Caco-2 (cell line): ENCODE measurements at regions not wholly inside any gene's neighbourhood (a gene's known extent, or its start where the extent isn't known, plus 50 kb on each side); places are given as distances from the start of the nearest gene placed in this dataset.

Experiments
- BruUV-seq: library from RNA; stranded (reverse); fragments of 400-500 nt; replicated peaks from 2 replicates; lab custom pipeline; 2021; lab: Mats Ljungman, UMichigan
- CTCF ChIA-PET: fragments of 300-600 bp; sonication (Branson Sonifier 250); formaldehyde crosslinking; loops from one replicate; lab custom pipeline; 2022; ENCODE audit warnings: antibody characterized with exemption; lab: Charles Lee
- POLR2A ChIA-PET: fragments of 300-600 bp; sonication (Branson Sonifier 250); formaldehyde crosslinking; loops from one replicate; lab custom pipeline; 2022; ENCODE audit warnings: antibody characterized with exemption; lab: Charles Lee
- DNase-seq, 2 experiments: peaks; one replicate each; pipeline versions ENCODE4 v3.0.0 to v3.0.0-alpha.2; 2020 to 2022
- H3K27me3 ChIP-seq: replicated peaks from 2 replicates; pipeline ENCODE4 v1.6.0; 2011; ENCODE audit warnings: low read length; ENCODE audit not compliant: control insufficient read depth, insufficient read depth
- H3K36me3 ChIP-seq: 2 replicates; pipeline ENCODE4 v1.5.1; 2011; ENCODE audit warnings: low read length; ENCODE audit not compliant: control insufficient read depth, insufficient read depth
- H3K4me1 ChIP-seq: fragments of 250-450 bp; sonication (Bioruptor Pico); 2 replicates; pipeline ENCODE4 v1.5.1; 2020; ENCODE audit warnings: mild to moderate bottlenecking
- H3K4me3 ChIP-seq: 2 replicates; pipeline ENCODE4 v1.5.1; 2011; ENCODE audit warnings: low read depth, mild to moderate bottlenecking, control low read depth, low read length
- H3K9me3 ChIP-seq: fragments of 250-450 bp; sonication (Bioruptor Pico); 2 replicates; pipeline ENCODE4 v1.5.1; 2020; ENCODE audit warnings: mild to moderate bottlenecking, moderate library complexity
- H3K27ac Mint-ChIP-seq: one replicate; pipeline ENCODE4 v1.8.0; 2022; ENCODE audit warnings: mixed read lengths; ENCODE audit not compliant: unreplicated experiment
- H3K27me3 Mint-ChIP-seq: one replicate; pipeline ENCODE4 v1.8.0; 2022; ENCODE audit warnings: mixed read lengths; ENCODE audit not compliant: insufficient read depth, unreplicated experiment
- H3K36me3 Mint-ChIP-seq: one replicate; pipeline ENCODE4 v1.8.0; 2022; ENCODE audit warnings: mild to moderate bottlenecking, mixed read lengths; ENCODE audit not compliant: insufficient read depth, unreplicated experiment
- H3K4me1 Mint-ChIP-seq: one replicate; pipeline ENCODE4 v1.8.0; 2022; ENCODE audit warnings: low read depth, mixed read lengths; ENCODE audit not compliant: unreplicated experiment
- H3K4me3 Mint-ChIP-seq: one replicate; pipeline ENCODE4 v1.8.0; 2022; ENCODE audit warnings: mild to moderate bottlenecking, moderate library complexity, mixed read lengths; ENCODE audit not compliant: unreplicated experiment
- H3K9me3 Mint-ChIP-seq: one replicate; pipeline ENCODE4 v1.8.0; 2022; ENCODE audit warnings: mixed read lengths; ENCODE audit not compliant: unreplicated experiment
- CTCF ChIP-seq, 2 experiments: fragments of 200-600 bp in 1 of 2; IDR thresholded peaks; 1 replicate in 1 of 2; 2 replicates in 1 of 2; pipeline versions ENCODE4 v1.5.1 to v1.8.0; 2011 to 2022; ENCODE audit warnings: antibody characterized with exemption in 1 of 2, control low read depth in 1 of 2, inconsistent platforms in 1 of 2, low read depth in 1 of 2, low read length in 1 of 2, mild to moderate bottlenecking in 1 of 2, moderate library complexity in 1 of 2; ENCODE audit not compliant: insufficient read depth in 1 of 2, severe bottlenecking in 1 of 2, unreplicated experiment in 1 of 2
- intact Hi-C: fragments of 100-400 bp; cut with micrococcal nuclease; formaldehyde crosslinking; loops from one replicate; pipeline ENCODE4 v1.10.0; 2022; ENCODE audit not compliant: unreplicated experiment

GRCh38 chr1:101145449-101145820 is 91.4 kb upstream of the S1PR1 start:
- Histone ChIP-seq H3K9me3 (no peaks in the 10 kb centered on the region), H3K4me3 (no peak overlapping the region), H3K36me3 (no peaks in the 10 kb centered on the region), H3K4me1 (no peaks in the 10 kb centered on the region), H3K27me3 (no peaks in the 10 kb centered on the region)
- no peak overlapping the region for H3K27ac Mint-ChIP-seq
- POLR2A ChIA-PET = no interaction called here
- no TSS peak for BruUV-seq
- H3K36me3 Mint-ChIP-seq = no peaks in the 10 kb centered on the region
- intact Hi-C loops = no loop called here
- no peak for TF ChIP-seq CTCF (IDR thresholded peaks at IDR 0.05; ENCODE audit: insufficient read depth in 1 of 2, low read depth in 1 of 2, low read length in 1 of 2, severe bottlenecking in 1 of 2, unreplicated experiment in 1 of 2)
- no peaks in the 10 kb centered on the region for H3K4me1 Mint-ChIP-seq
- CTCF ChIA-PET = no interaction called here
- peaks cover 3% of the 10 kb centered on the region for H3K27me3 Mint-ChIP-seq
- no peak overlapping the region for H3K4me3 Mint-ChIP-seq
- DNase-seq = no peak
- H3K9me3 Mint-ChIP-seq = no peaks in the 10 kb centered on the region

GRCh38 chr1:101144671-101145448 is 92.0 kb upstream of the S1PR1 start:
- intact Hi-C loops = no loop called here
- no peak for TF ChIP-seq CTCF (IDR thresholded peaks at IDR 0.05; ENCODE audit: insufficient read depth in 1 of 2, low read depth in 1 of 2, low read length in 1 of 2, severe bottlenecking in 1 of 2, unreplicated experiment in 1 of 2)
- Mint-ChIP-seq H3K36me3 (no peaks in the 10 kb centered on the region), H3K4me3 (no peak overlapping the region), H3K4me1 (peaks cover 2% of the 10 kb centered on the region), H3K27me3 (peaks cover 3% of the 10 kb centered on the region), H3K27ac (no peak overlapping the region), H3K9me3 (no peaks in the 10 kb centered on the region)
- no peaks in the 10 kb centered on the region for H3K4me1 ChIP-seq
- POLR2A ChIA-PET = no interaction called here
- H3K27me3 ChIP-seq = no peaks in the 10 kb centered on the region
- no peaks in the 10 kb centered on the region for H3K9me3 ChIP-seq
- no peak overlapping the region for H3K4me3 ChIP-seq
- no peaks in the 10 kb centered on the region for H3K36me3 ChIP-seq
- no peak for DNase-seq
- no TSS peak for BruUV-seq
- CTCF ChIA-PET = no interaction called here

GRCh38 chr1:101142244-101142643 is 94.6 kb upstream of the S1PR1 start:
- Histone ChIP-seq H3K4me3 (no peak overlapping the region), H3K27me3 (no peaks in the 10 kb centered on the region), H3K9me3 (no peaks in the 10 kb centered on the region), H3K36me3 (no peaks in the 10 kb centered on the region), H3K4me1 (no peaks in the 10 kb centered on the region)
- no peak for DNase-seq
- H3K27me3 Mint-ChIP-seq = no peaks in the 10 kb centered on the region
- ChIA-PET POLR2A (no interaction called here), CTCF (no interaction called here)
- H3K36me3 Mint-ChIP-seq = no peaks in the 10 kb centered on the region
- intact Hi-C loops = no loop called here
- H3K27ac Mint-ChIP-seq = no peak overlapping the region
- H3K4me3 Mint-ChIP-seq = no peak overlapping the region
- no TSS peak for BruUV-seq
- H3K9me3 Mint-ChIP-seq = no peaks in the 10 kb centered on the region
- TF ChIP-seq CTCF (IDR thresholded peaks at IDR 0.05; ENCODE audit: insufficient read depth in 1 of 2, low read depth in 1 of 2, low read length in 1 of 2, severe bottlenecking in 1 of 2, unreplicated experiment in 1 of 2) = no peak
- peaks cover 6% of the 10 kb centered on the region for H3K4me1 Mint-ChIP-seq
